ENCODE measurements at regions not wholly inside any gene's neighbourhood (a gene's known extent, or its start where the extent isn't known, plus 50 kb on each side); places are given as distances from the start of the nearest gene placed in this dataset.

DNA sequence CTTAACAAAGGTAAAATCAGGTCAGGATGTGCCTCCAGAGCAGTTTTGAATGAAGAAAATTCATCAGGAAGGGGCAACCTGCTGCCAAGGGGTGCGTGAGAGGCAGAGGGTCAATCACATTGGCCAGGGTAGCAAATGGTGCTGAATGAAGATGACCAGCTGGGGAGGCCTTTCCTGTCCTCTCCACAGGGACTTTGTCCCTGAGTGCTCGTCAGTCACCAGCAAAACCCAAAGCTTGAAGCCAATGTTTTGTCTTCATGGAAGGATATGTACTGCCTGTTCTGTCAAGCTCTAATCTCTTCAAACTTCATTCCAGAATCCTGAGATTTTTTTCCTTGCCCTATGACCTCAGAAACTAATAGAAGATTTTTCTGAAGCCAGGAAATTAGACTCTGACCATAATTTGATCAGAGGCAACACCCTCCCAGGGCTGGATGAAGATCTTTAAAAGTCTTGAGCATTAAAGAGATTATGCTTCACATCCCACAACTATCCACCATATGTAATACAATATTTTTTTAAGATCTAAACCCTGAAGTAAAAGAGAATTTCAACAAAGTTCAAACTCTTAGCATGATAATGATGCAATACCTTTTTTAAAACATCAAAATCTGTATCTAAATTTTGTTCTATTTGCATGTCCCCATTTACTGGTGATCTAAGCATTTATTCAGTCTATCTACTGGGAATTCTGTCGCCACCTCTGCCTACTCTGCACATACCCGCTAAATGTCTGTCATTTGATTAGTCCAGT, 243.0 kb downstream of the SNX13 start:
- peaks cover 3% of the 10 kb centered on the region for H3K36me3 Mint-ChIP-seq (ENCODE audit: low read depth)
- ATAC-seq = no peak
- no peak overlapping the region for H3K27ac Mint-ChIP-seq
- no peak for DNase-seq
- CTCF ChIA-PET = interaction anchor here (1.1 kb wide), 1 partner anchor 14 kb away, joined by 4 read pairs; no protein-coding TSS in a partner anchor
- intact Hi-C loops (cut with micrococcal nuclease) = no loop called here
- H3K4me3 Mint-ChIP-seq = no peak overlapping the region
- H3K27me3 Mint-ChIP-seq = peaks cover 1% of the 10 kb centered on the region
- peaks cover 19% of the 10 kb centered on the region for H3K9me3 Mint-ChIP-seq
- POLR2A ChIA-PET = no interaction called here
- TF ChIP-seq, protein P1, sequence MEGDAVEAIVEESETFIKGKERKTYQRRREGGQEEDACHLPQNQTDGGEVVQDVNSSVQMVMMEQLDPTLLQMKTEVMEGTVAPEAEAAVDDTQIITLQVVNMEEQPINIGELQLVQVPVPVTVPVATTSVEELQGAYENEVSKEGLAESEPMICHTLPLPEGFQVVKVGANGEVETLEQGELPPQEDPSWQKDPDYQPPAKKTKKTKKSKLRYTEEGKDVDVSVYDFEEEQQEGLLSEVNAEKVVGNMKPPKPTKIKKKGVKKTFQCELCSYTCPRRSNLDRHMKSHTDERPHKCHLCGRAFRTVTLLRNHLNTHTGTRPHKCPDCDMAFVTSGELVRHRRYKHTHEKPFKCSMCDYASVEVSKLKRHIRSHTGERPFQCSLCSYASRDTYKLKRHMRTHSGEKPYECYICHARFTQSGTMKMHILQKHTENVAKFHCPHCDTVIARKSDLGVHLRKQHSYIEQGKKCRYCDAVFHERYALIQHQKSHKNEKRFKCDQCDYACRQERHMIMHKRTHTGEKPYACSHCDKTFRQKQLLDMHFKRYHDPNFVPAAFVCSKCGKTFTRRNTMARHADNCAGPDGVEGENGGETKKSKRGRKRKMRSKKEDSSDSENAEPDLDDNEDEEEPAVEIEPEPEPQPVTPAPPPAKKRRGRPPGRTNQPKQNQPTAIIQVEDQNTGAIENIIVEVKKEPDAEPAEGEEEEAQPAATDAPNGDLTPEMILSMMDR (IDR thresholded peaks at IDR 0.05) = no peak
- H3K4me1 Mint-ChIP-seq (ENCODE audit: low read depth) = no peaks in the 10 kb centered on the region

DNA sequence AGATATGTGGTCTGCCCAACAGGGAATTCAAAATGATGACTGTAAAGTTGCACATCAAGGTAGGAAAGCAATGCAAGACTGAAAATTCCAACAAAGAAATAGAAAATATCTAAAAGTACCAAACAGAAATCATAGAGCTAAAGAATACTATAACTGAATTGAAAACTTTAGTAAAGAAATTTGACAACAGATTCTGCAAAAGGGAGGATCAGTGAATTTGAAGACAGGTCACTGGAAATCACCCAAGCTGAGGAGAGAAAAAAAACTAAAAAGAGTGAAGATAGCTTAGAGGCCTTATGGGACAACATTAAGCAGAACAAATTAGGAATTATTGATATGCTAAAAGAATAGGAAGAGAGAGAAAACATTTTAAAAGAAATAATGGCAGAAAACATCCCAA, 240.6 kb downstream of the SNX13 start:
- H3K27me3 Mint-ChIP-seq = peaks cover 1% of the 10 kb centered on the region
- H3K36me3 Mint-ChIP-seq (ENCODE audit: low read depth) = peaks cover 3% of the 10 kb centered on the region
- ATAC-seq = no peak
- no peaks in the 10 kb centered on the region for H3K4me1 Mint-ChIP-seq (ENCODE audit: low read depth)
- H3K9me3 Mint-ChIP-seq = peaks cover 19% of the 10 kb centered on the region
- no peak overlapping the region for H3K27ac Mint-ChIP-seq
- DNase-seq = no peak
- TF ChIP-seq, protein P1 (IDR thresholded peaks at IDR 0.05) = no peak
- H3K4me3 Mint-ChIP-seq = no peak overlapping the region
- intact Hi-C loops (cut with micrococcal nuclease) = no loop called here
- ChIA-PET CTCF (interaction anchor here (1.8 kb wide), 1 partner anchor 16 kb away, joined by 7 read pairs; no protein-coding TSS in a partner anchor), POLR2A (no interaction called here)

DNA sequence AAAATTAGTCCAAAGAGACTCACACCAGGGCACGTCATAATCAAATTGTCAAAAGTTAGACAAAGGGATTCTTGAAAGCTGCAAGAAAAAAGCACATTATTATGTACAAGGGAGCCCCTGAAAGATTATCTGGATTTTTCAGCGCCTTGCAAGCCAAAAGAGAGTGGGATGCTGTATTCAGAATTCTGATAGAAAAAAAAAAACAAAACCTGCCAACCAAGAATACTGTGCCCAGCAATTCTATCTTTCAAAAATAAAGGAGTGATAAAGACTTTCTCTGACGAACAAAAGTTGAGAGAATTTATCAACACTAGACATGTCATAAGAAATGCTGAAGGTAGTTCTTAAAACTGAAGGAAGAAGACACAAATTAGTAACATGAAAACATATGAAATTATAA, 240.2 kb downstream of the SNX13 start:
- H3K36me3 Mint-ChIP-seq (ENCODE audit: low read depth) = peaks cover 3% of the 10 kb centered on the region
- no peaks in the 10 kb centered on the region for H3K4me1 Mint-ChIP-seq (ENCODE audit: low read depth)
- no peak overlapping the region for H3K27ac Mint-ChIP-seq
- DNase-seq (no peak), ATAC-seq (no peak)
- intact Hi-C loops (cut with micrococcal nuclease) = no loop called here
- peaks cover 19% of the 10 kb centered on the region for H3K9me3 Mint-ChIP-seq
- H3K27me3 Mint-ChIP-seq = peaks cover 1% of the 10 kb centered on the region
- POLR2A ChIA-PET = interaction anchor here (0.6 kb wide), 1 partner anchor 165 kb away, joined by 3 read pairs; no protein-coding TSS in a partner anchor
- TF ChIP-seq, protein P1 (IDR thresholded peaks at IDR 0.05) = no peak
- CTCF ChIA-PET = no interaction called here
- no peak overlapping the region for H3K4me3 Mint-ChIP-seq

DNA sequence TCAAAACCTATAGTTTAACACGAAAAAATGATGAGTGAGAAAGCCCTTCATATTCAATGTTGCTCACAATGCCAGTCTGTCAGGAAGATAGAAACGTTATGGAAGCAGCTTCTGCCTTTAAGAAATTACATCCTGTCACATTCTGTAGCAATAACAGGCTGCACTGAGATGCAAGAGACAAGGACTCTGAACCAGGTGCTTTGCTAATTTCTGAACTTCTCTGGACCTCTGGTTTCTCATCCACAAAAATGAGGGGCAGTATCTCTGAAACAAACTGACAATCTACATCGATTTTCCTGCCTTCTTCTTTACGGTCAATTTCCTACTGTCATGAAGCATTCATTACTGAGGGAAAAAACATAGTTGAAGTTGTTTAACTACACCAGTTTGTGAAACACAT, 234.0 kb downstream of the SNX13 start:
- ATAC-seq (no peak), DNase-seq (no peak)
- TF ChIP-seq, protein P1 (IDR thresholded peaks at IDR 0.05) = no peak
- intact Hi-C loops (cut with micrococcal nuclease) = no loop called here
- ChIA-PET POLR2A (no interaction called here), CTCF (interaction anchor here (1.0 to 2.6 kb wide), 15 partner anchors 8 to 959 kb away, joined by 3 to 12 read pairs (median 3); no protein-coding TSS in a partner anchor)
- Mint-ChIP-seq H3K27ac (no peak overlapping the region), H3K27me3 (no peaks in the 10 kb centered on the region), H3K4me3 (no peak overlapping the region), H3K9me3 (peaks cover under 1% of the 10 kb centered on the region), H3K36me3 (ENCODE audit: low read depth) (no peaks in the 10 kb centered on the region), H3K4me1 (ENCODE audit: low read depth) (no peaks in the 10 kb centered on the region)

DNA sequence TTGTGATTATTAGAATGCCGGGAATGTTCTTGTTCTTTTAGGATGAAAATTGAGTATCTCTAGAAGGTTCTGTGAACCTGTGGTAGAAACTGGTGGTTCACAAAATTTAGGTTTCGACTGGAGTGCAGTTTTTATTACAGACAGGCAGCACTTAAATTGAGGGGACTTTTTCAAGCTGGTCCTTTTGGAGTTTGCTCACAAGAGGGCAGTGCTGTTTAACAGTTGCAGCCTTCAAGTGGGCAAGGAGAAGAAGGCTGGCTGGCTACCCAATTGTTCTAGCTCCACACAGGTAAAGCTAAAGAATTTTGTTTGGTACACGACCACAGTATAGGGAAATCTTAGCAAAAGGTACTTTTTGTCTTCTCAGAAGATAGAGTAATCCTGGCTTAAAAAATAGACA, 233.6 kb downstream of the SNX13 start:
- ChIA-PET POLR2A (no interaction called here), CTCF (interaction anchor here (0.7 to 2.6 kb wide), 17 partner anchors 8 to 959 kb away, joined by 3 to 12 read pairs (median 3); no protein-coding TSS in a partner anchor)
- DNase-seq (peak; percentile 52), ATAC-seq (no peak)
- Mint-ChIP-seq H3K27ac (no peak overlapping the region), H3K9me3 (no peaks in the 10 kb centered on the region), H3K36me3 (ENCODE audit: low read depth) (no peaks in the 10 kb centered on the region), H3K4me3 (no peak overlapping the region), H3K27me3 (no peaks in the 10 kb centered on the region), H3K4me1 (ENCODE audit: low read depth) (no peaks in the 10 kb centered on the region)
- intact Hi-C loops (cut with micrococcal nuclease) = no loop called here
- TF ChIP-seq, protein P1 (IDR thresholded peaks at IDR 0.05) = peak; percentile 47
